Loucy (cell line): ENCODE measurements at regions not wholly inside any gene's neighbourhood (a gene's known extent, or its start where the extent isn't known, plus 50 kb on each side); places are given as distances from the start of the nearest gene placed in this dataset.

Source experiments
- CTCF ChIP-seq: fragments of 200-600 bp; sonication (generic); conservative IDR thresholded peaks from 2 replicates; pipeline ENCODE4 v1.5.1; 2014; ENCODE audit warnings: mild to moderate bottlenecking, antibody characterized with exemption, low read length
- EZH2phosphoT487 ChIP-seq: fragments of 200-600 bp; IDR thresholded peaks from 2 replicates; pipeline ENCODE4 v1.6.1; 2018; ENCODE audit warnings: antibody characterized with exemption, mild to moderate bottlenecking, moderate library complexity, borderline replicate concordance

GRCh38 chr11:10938231-10938630 is 80.4 kb upstream of the ZBED5 start:
- TF ChIP-seq EZH2phosphoT487 (no peak), CTCF (no peak)
